Endothelial cell of umbilical vein (primary cell): ENCODE measurements at regions not wholly inside any gene's neighbourhood (a gene's known extent, or its start where the extent isn't known, plus 50 kb on each side); places are given as distances from the start of the nearest gene placed in this dataset.

ENCODE experiments used
- BruUV-seq: library from RNA; stranded (reverse); fragments of 400-500 nt; replicated peaks from 2 replicates; lab custom pipeline; 2021; lab: Mats Ljungman, UMichigan
- CTCF ChIA-PET: fragments of 300-600, 350-600 bp; sonication (Branson Sonifier 250); formaldehyde crosslinking; loops from one replicate; lab custom pipeline; 2021; ENCODE audit warnings: antibody characterized with exemption, inconsistent platforms; lab: Charles Lee
- POLR2A ChIA-PET: fragments of 300-600, 350-600 bp; sonication (Branson Sonifier 250); formaldehyde crosslinking; loops from one replicate; lab custom pipeline; 2021; ENCODE audit warnings: antibody characterized with exemption, inconsistent platforms; lab: Charles Lee
- DNase-seq: peaks from one replicate; pipeline ENCODE4 v3.0.0-alpha.2; 2011; ENCODE audit warnings: low read depth, low spot score
- FAIRE-seq: peaks from 2 replicates; lab custom pipeline; 2011; peaks lifted over from hg19 to GRCh38; lab: Jason Lieb, UNC
- H2AFZ ChIP-seq: 2 replicates; pipeline ENCODE4 v1.6.0; 2012; ENCODE audit warnings: low read depth, low read length, control low read depth, inconsistent platforms
- H3K27ac ChIP-seq: 2 replicates; pipeline ENCODE4 v1.5.1; 2011; ENCODE audit warnings: low read depth, mild to moderate bottlenecking, control low read depth, low read length, moderate library complexity; ENCODE audit not compliant: insufficient read depth
- H3K27me3 ChIP-seq, 2 experiments: 2 replicates each; pipeline versions ENCODE4 v1.6.0 to v1.6.1; 2011; ENCODE audit warnings: low read length in 2 of 2, mixed read lengths in 1 of 2; ENCODE audit not compliant: control insufficient read depth in 2 of 2, insufficient read depth in 2 of 2
- H3K36me3 ChIP-seq, 2 experiments: 2 replicates in 1 of 2; 3 replicates in 1 of 2; pipeline ENCODE4 v1.5.1; 2011; ENCODE audit warnings: low read length in 2 of 2, mild to moderate bottlenecking in 1 of 2, moderate library complexity in 1 of 2; ENCODE audit not compliant: control insufficient read depth in 2 of 2, insufficient read depth in 2 of 2; ENCODE audit errors: extremely low read depth in 1 of 2
- H3K4me1 ChIP-seq: 3 replicates; pipeline ENCODE4 v1.5.1; 2011; ENCODE audit warnings: mild to moderate bottlenecking, low read length; ENCODE audit not compliant: control insufficient read depth, insufficient read depth; ENCODE audit errors: extremely low read depth
- H3K4me2 ChIP-seq: 2 replicates; pipeline ENCODE4 v1.6.1; 2011; ENCODE audit warnings: low read length, control low read depth, mixed read lengths; ENCODE audit not compliant: insufficient read depth
- H3K4me3 ChIP-seq, 3 experiments: fragments of 200-600 bp in 1 of 3; sonication (generic), shearing (Covaris generic) in 1 of 3; replicated peaks in 1 of 3; 2 replicates each; pipeline ENCODE4 v1.5.1; 2011 to 2016; ENCODE audit warnings: control low read depth in 3 of 3, low read length in 3 of 3, mild to moderate bottlenecking in 2 of 3, inconsistent platforms in 1 of 3, low read depth in 1 of 3, moderate library complexity in 1 of 3; ENCODE audit not compliant: insufficient read depth in 1 of 3
- H3K79me2 ChIP-seq: 2 replicates; pipeline ENCODE4 v1.6.0; 2012; ENCODE audit warnings: low read length, inconsistent platforms; ENCODE audit not compliant: control insufficient read depth, insufficient read depth
- H3K9ac ChIP-seq: replicated peaks from 2 replicates; pipeline ENCODE3; 2011; ENCODE audit warnings: low read length, control low read depth; ENCODE audit not compliant: insufficient read depth; ENCODE audit errors: extremely low read depth
- H3K9me1 ChIP-seq: replicated peaks from 3 replicates; pipeline ENCODE4 v1.6.0; 2011; ENCODE audit warnings: mild to moderate bottlenecking, low read length; ENCODE audit not compliant: control insufficient read depth, insufficient read depth; ENCODE audit errors: extremely low read depth
- H3K9me3 ChIP-seq: replicated peaks from 2 replicates; pipeline ENCODE4 v1.5.1; 2012; ENCODE audit warnings: low read length, inconsistent platforms; ENCODE audit not compliant: control insufficient read depth, insufficient read depth
- H4K20me1 ChIP-seq: replicated peaks from 2 replicates; pipeline ENCODE3; 2011; ENCODE audit warnings: mild to moderate bottlenecking, low read length; ENCODE audit not compliant: control insufficient read depth, insufficient read depth; ENCODE audit errors: extremely low read depth
- EZH2 ChIP-seq: IDR thresholded peaks from 2 replicates; pipeline ENCODE4 v1.6.1; 2012; ENCODE audit warnings: borderline replicate concordance, low read depth, mild to moderate bottlenecking, moderate library complexity, low read length, inconsistent platforms; ENCODE audit not compliant: severe bottlenecking
- FOS ChIP-seq: IDR thresholded peaks from 2 replicates; pipeline ENCODE4 v1.6.1; 2011; ENCODE audit warnings: mild to moderate bottlenecking, low read length, moderate library complexity, borderline replicate concordance; ENCODE audit not compliant: insufficient read depth
- GATA2 ChIP-seq: IDR thresholded peaks from 2 replicates; pipeline ENCODE4 v1.7.0; 2011; ENCODE audit warnings: low read depth, mild to moderate bottlenecking, moderate library complexity, mixed read lengths, low read length; ENCODE audit not compliant: insufficient read length, insufficient read depth
- JUN ChIP-seq: IDR thresholded peaks from 2 replicates; pipeline ENCODE4 v1.6.1; 2011; ENCODE audit warnings: borderline replicate concordance, low read depth; ENCODE audit not compliant: insufficient read length, insufficient read depth
- MYC ChIP-seq: IDR thresholded peaks from one replicate; pipeline ENCODE4 v1.6.1; 2011; ENCODE audit warnings: mild to moderate bottlenecking, low read depth, low read length
- POLR2A ChIP-seq: IDR thresholded peaks from 2 replicates; pipeline ENCODE4 v1.6.1; 2012; ENCODE audit warnings: low read depth, mild to moderate bottlenecking, control low read depth, low read length
- POLR2AphosphoS5 ChIP-seq: IDR thresholded peaks from 2 replicates; pipeline ENCODE4 v1.6.1; 2012; ENCODE audit warnings: low read depth, mild to moderate bottlenecking, control low read depth, low read length, moderate library complexity; ENCODE audit not compliant: insufficient read depth
- dilution Hi-C: fragments of 300-500 bp; cut with MboI; formaldehyde crosslinking; loops from one replicate; pipeline ENCODE4 v1.15.0; 2019; ENCODE audit warnings: low sequenced_read_pairs; ENCODE audit not compliant: extremely low pct_ligation_motif_present
- intact Hi-C: fragments of 100-400 bp; cut with micrococcal nuclease; formaldehyde crosslinking; loops from one replicate; pipeline ENCODE4 v1.10.0; 2022
- TF ChIP-seq, protein P1 (sequence below): IDR thresholded peaks from 2 replicates; pipeline ENCODE4 v1.6.1; 2011; ENCODE audit not compliant: insufficient read depth, insufficient read length
- TF ChIP-seq, protein P2 (sequence below), 2 donors: IDR thresholded peaks; 1 replicate in 1 of 2; 2 replicates in 1 of 2; pipeline ENCODE4 v1.5.1; 2011; ENCODE audit warnings: low read length in 2 of 2, mild to moderate bottlenecking in 2 of 2, moderate library complexity in 2 of 2, control low read depth in 1 of 2, inconsistent platforms in 1 of 2, low read depth in 1 of 2; ENCODE audit not compliant: insufficient read depth in 1 of 2; ENCODE audit errors: extremely low read depth in 1 of 2

DNA sequence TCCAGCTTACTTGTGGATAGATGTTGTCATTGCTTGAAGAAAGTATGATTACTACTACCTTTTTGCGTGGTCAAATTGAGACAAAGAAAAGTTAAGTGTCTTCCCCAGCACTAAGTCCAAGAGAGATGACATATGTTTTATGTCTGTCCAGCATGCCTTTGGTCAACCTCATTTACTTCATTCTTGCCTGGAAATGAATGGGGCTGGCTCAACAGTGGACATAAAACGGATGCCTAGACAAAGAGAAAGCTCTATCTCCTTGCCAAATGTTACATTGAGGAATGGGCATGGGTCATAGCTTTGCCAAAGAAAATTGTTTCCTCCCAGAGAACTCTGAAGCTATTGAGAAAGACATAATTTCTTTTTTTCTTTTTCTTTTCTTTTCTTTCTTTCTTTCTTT, 82.4 kb upstream of the PLPPR4 start:
- Histone ChIP-seq H3K9me3 (no peaks in the 10 kb centered on the region), H3K79me2 (no peaks in the 10 kb centered on the region), H3K9me1 (no peaks in the 10 kb centered on the region), H3K27me3 (no peaks in the 10 kb centered on the region), H3K36me3 (no peaks in the 10 kb centered on the region), H3K4me1 (no peaks in the 10 kb centered on the region), H4K20me1 (no peaks in the 10 kb centered on the region), H3K4me2 (no peak overlapping the region), H3K27ac (no peak overlapping the region), H3K9ac (no peak overlapping the region), H3K4me3 (no peak overlapping the region), H2AFZ (peak overlapping the region; percentile 58)
- FAIRE-seq = no peak
- ChIA-PET CTCF (interaction anchor here (0.6 to 5.0 kb wide), 14 partner anchors 10 to 567 kb away, joined by 3 to 63 read pairs (median 5); no protein-coding TSS in a partner anchor), POLR2A (interaction anchor here (0.7 kb wide), 2 partner anchors 70 to 93 kb away, joined by 7 to 8 read pairs; no protein-coding TSS in a partner anchor)
- TF ChIP-seq, protein P1, sequence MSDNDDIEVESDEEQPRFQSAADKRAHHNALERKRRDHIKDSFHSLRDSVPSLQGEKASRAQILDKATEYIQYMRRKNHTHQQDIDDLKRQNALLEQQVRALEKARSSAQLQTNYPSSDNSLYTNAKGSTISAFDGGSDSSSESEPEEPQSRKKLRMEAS = no peak
- TF ChIP-seq, protein P2, sequence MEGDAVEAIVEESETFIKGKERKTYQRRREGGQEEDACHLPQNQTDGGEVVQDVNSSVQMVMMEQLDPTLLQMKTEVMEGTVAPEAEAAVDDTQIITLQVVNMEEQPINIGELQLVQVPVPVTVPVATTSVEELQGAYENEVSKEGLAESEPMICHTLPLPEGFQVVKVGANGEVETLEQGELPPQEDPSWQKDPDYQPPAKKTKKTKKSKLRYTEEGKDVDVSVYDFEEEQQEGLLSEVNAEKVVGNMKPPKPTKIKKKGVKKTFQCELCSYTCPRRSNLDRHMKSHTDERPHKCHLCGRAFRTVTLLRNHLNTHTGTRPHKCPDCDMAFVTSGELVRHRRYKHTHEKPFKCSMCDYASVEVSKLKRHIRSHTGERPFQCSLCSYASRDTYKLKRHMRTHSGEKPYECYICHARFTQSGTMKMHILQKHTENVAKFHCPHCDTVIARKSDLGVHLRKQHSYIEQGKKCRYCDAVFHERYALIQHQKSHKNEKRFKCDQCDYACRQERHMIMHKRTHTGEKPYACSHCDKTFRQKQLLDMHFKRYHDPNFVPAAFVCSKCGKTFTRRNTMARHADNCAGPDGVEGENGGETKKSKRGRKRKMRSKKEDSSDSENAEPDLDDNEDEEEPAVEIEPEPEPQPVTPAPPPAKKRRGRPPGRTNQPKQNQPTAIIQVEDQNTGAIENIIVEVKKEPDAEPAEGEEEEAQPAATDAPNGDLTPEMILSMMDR (IDR thresholded peaks at IDR 0.05; ENCODE audit: extremely low read depth in 1 of 2, insufficient read depth in 1 of 2, low read depth in 1 of 2, low read length in 2 of 2) = no peak
- no peak for TF ChIP-seq EZH2
- TF ChIP-seq POLR2AphosphoS5 = no peak
- no peak for TF ChIP-seq POLR2A
- no peak for TF ChIP-seq FOS
- TF ChIP-seq GATA2 = no peak
- TF ChIP-seq MYC = no peak
- TF ChIP-seq JUN = no peak
- intact Hi-C loops = loop anchor here (5.0 kb wide), 1 partner anchor 410 kb away; no protein-coding TSS in a partner anchor
- no TSS peak for BruUV-seq
- dilution Hi-C loops = no loop called here
- DNase-seq = no peak
